K562 (cell line): ENCODE measurements at regions not wholly inside any gene's neighbourhood (a gene's known extent, or its start where the extent isn't known, plus 50 kb on each side); places are given as distances from the start of the nearest gene placed in this dataset.

Source experiments
- ATAC-seq: fragments of 200-7000 bp; cut with Tn5 transposase; 3 replicates; pipeline ENCODE4 v1.9.1; 2020; ENCODE audit warnings: moderate library complexity
- BruUV-seq: library from RNA; stranded (reverse); fragments of 400-500 nt; replicated peaks from 2 replicates; lab custom pipeline; 2021; lab: Mats Ljungman, UMichigan
- CTCF ChIA-PET: fragments of 300-600 bp; formaldehyde crosslinking; extraction: SDS; loops from one replicate; lab custom pipeline; 2021; ENCODE audit warnings: low intra/inter-chr PET ratio; lab: Yijun Ruan, JAX
- POLR2A ChIA-PET: fragments of 300-600, 350-650 bp; sonication (Branson Sonifier 250); formaldehyde crosslinking; extraction: SDS; loops from one replicate; lab custom pipeline; 2021; ENCODE audit warnings: antibody characterized with exemption, inconsistent platforms; lab: Yijun Ruan, JAX
- DNase-seq, 4 experiments: peaks; one replicate each; pipeline versions ENCODE4 v3.0.0 to v3.0.0-alpha.2; 2011 to 2018; ENCODE audit warnings: low spot score in 3 of 4, mixed read lengths in 3 of 4; ENCODE audit errors: extremely low read depth in 1 of 4
- FAIRE-seq: peaks from 2 replicates; lab custom pipeline; 2011; peaks lifted over from hg19 to GRCh38; lab: Jason Lieb, UNC
- H2AFZ ChIP-seq: 2 replicates; pipeline ENCODE4 v1.6.0; 2011; ENCODE audit warnings: low read depth, low read length, control low read depth, inconsistent platforms
- H3K27ac ChIP-seq: fragments of 200-600 bp; 3 replicates; pipeline ENCODE4 v1.8.0; 2011; ENCODE audit warnings: low read depth, mild to moderate bottlenecking, control low read depth, inconsistent platforms, low read length, moderate library complexity, mixed read lengths; ENCODE audit errors: extremely low read depth
- H3K27me3 ChIP-seq, 2 experiments: fragments of 300-600 bp in 1 of 2; 2 replicates in 1 of 2; 3 replicates in 1 of 2; pipeline versions ENCODE4 v1.6.0 to v1.8.0; 2011; ENCODE audit warnings: inconsistent platforms in 2 of 2, low read length in 2 of 2, mild to moderate bottlenecking in 1 of 2, mixed read lengths in 1 of 2, moderate library complexity in 1 of 2; ENCODE audit not compliant: control insufficient read depth in 2 of 2, insufficient read depth in 2 of 2
- H3K36me3 ChIP-seq: fragments of 300-600 bp; 3 replicates; pipeline ENCODE4 v1.8.0; 2011; ENCODE audit warnings: mild to moderate bottlenecking, low read length, inconsistent platforms; ENCODE audit not compliant: control insufficient read depth, insufficient read depth
- H3K4me1 ChIP-seq, 2 experiments: fragments of 200-600 bp in 1 of 2; replicated peaks in 1 of 2; 2 replicates in 1 of 2; 3 replicates in 1 of 2; pipeline versions ENCODE4 v1.5.1 to v1.8.0; 2011; ENCODE audit warnings: inconsistent platforms in 2 of 2, low read length in 2 of 2, mild to moderate bottlenecking in 1 of 2, mixed read lengths in 1 of 2, moderate library complexity in 1 of 2; ENCODE audit not compliant: control insufficient read depth in 2 of 2, insufficient read depth in 2 of 2
- H3K4me2 ChIP-seq: 2 replicates; pipeline ENCODE4 v1.6.1; 2011; ENCODE audit warnings: low read length, control low read depth, inconsistent platforms, mixed read lengths; ENCODE audit not compliant: insufficient read depth
- H3K4me3 ChIP-seq: fragments of 200-600 bp; sonication (generic), shearing (Covaris generic); 2 replicates; pipeline ENCODE4 v1.5.1; 2016; ENCODE audit warnings: control low read depth, inconsistent platforms
- H3K79me2 ChIP-seq: fragments of 200-600 bp; 3 replicates; pipeline ENCODE4 v1.8.0; 2011; ENCODE audit warnings: low read length, inconsistent platforms; ENCODE audit not compliant: control insufficient read depth, insufficient read depth
- H3K9ac ChIP-seq, 2 experiments: 2 replicates each; pipeline versions ENCODE4 v1.6.0 to v1.6.1; 2011; ENCODE audit warnings: low read depth in 2 of 2, low read length in 2 of 2, control low read depth in 1 of 2, inconsistent platforms in 1 of 2, mild to moderate bottlenecking in 1 of 2, mixed read lengths in 1 of 2; ENCODE audit not compliant: insufficient read depth in 1 of 2
- H3K9me1 ChIP-seq: one replicate; pipeline ENCODE4 v1.6.0; 2011; ENCODE audit warnings: inconsistent platforms, mild to moderate bottlenecking, low read length, moderate library complexity; ENCODE audit not compliant: control insufficient read depth, insufficient read depth
- H3K9me3 ChIP-seq: replicated peaks from 2 replicates; pipeline ENCODE4 v1.5.1; 2011; ENCODE audit warnings: low read depth, low read length, inconsistent platforms; ENCODE audit not compliant: control insufficient read depth, insufficient read depth
- H4K20me1 ChIP-seq: replicated peaks from 2 replicates; pipeline ENCODE4 v1.6.1; 2011; ENCODE audit warnings: low read length, inconsistent platforms, mixed read lengths; ENCODE audit not compliant: control insufficient read depth, insufficient read depth
- FOXJ2 ChIP-seq: fragments of 200-800 bp; sonication (Bioruptor generic); IDR thresholded peaks from 2 replicates; pipeline ENCODE4 v1.6.1; 2016; ENCODE audit warnings: missing genetic modification characterization, missing compliant biosample characterization
- SP2 ChIP-seq: IDR thresholded peaks from 2 replicates; pipeline ENCODE4 v1.6.1; 2011; ENCODE audit warnings: mild to moderate bottlenecking, low read depth, low read length, moderate library complexity; ENCODE audit not compliant: poor library complexity, severe bottlenecking; ENCODE audit errors: extremely low read depth
- WGBS: fragments of 100-300 bp; shearing (Covaris generic); methylation state at CpG from one replicate; pipeline ENCODE4 v1.1.6; 2016; ENCODE audit warnings: low coverage, mixed read lengths; ENCODE audit not compliant: insufficient coverage; ENCODE audit errors: missing lambda C conversion rate; 5-methylcytosine and 5-hydroxymethylcytosine counted together
- in situ Hi-C: fragments of 300-500 bp; cut with MboI; formaldehyde crosslinking; loops from 4 replicates; pipeline ENCODE4 v1.15.0; 2018; ENCODE audit warnings: inconsistent platforms, mixed read lengths
- intact Hi-C: fragments of 100-400 bp; cut with micrococcal nuclease; formaldehyde crosslinking; loops from 2 replicates; pipeline ENCODE4 v1.14.2; 2022
- TF ChIP-seq, protein P1 (sequence below): sonication (generic); formaldehyde crosslinking; IDR thresholded peaks from 2 replicates; pipeline ENCODE4 v1.4.0; 2020; ENCODE audit warnings: mild to moderate bottlenecking, missing genetic modification reagents
- TF ChIP-seq, protein P2 (sequence below), 2 experiments: fragments of 450-650 bp; conservative IDR thresholded peaks; 2 replicates each; pipeline ENCODE4 v1.6.1; 2017; ENCODE audit warnings: mild to moderate bottlenecking in 2 of 2, moderate library complexity in 2 of 2

DNA sequence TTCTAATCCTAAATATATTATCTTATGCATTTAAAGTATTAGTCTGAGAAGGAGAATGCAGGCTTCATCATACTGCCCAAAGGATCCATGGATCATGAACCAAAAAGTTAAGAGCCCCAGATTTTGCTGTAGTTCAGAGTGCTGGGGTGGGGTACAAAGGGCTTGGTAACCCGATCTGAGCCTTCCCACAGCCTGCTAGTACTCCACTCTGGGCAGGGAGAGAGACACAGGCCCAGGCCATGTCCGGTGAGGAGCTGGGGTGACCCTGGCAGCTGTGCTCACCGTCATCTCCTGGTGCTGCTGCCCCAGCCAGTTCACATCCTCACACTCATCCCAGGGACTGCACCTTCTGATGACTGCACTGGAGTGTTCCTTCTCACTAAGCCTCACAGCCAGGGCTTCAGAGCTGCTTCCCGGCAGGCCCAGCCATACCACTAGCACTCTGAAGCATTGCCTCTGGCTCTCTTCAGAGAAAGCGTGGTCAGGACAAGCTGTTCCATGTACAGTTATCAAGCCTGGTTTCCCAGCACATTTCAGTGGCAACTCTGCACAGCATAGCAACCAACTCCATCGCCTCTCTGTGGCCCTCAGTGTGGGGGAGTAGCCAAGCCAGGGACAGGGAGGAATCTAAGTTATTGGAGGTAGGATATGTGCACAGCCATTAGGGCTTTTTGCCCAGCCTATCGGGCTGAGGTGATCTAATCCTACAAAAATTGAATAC, 189.0 kb upstream of the CTAGE1 start:
- DNase-seq (no peak), ATAC-seq (no peak), FAIRE-seq (no peak)
- Histone ChIP-seq H3K27ac (no peak overlapping the region), H4K20me1 (no peaks in the 10 kb centered on the region), H3K79me2 (no peaks in the 10 kb centered on the region), H3K4me2 (no peak overlapping the region), H3K9me3 (no peaks in the 10 kb centered on the region), H3K36me3 (no peaks in the 10 kb centered on the region), H2AFZ (no peak overlapping the region), H3K9me1 (no peaks in the 10 kb centered on the region), H3K9ac (no peak overlapping the region), H3K27me3 (peaks cover 9 to 21% of the 10 kb centered on the region in 2 experiments), H3K4me3 (no peak overlapping the region), H3K4me1 (no peaks in the 10 kb centered on the region)
- CTCF ChIA-PET: no interaction called here
- intact Hi-C loops (no loop called here), in situ Hi-C loops (no loop called here)
- POLR2A ChIA-PET: interaction anchor here (0.7 kb wide), 1 partner anchor 17 kb away, joined by 3 read pairs; no protein-coding TSS in a partner anchor
- BruUV-seq: no TSS peak
- WGBS: 2% methylated on average over 7 of the region's 7 CpGs
- TF ChIP-seq SP2: no peak
- TF ChIP-seq, protein P1, sequence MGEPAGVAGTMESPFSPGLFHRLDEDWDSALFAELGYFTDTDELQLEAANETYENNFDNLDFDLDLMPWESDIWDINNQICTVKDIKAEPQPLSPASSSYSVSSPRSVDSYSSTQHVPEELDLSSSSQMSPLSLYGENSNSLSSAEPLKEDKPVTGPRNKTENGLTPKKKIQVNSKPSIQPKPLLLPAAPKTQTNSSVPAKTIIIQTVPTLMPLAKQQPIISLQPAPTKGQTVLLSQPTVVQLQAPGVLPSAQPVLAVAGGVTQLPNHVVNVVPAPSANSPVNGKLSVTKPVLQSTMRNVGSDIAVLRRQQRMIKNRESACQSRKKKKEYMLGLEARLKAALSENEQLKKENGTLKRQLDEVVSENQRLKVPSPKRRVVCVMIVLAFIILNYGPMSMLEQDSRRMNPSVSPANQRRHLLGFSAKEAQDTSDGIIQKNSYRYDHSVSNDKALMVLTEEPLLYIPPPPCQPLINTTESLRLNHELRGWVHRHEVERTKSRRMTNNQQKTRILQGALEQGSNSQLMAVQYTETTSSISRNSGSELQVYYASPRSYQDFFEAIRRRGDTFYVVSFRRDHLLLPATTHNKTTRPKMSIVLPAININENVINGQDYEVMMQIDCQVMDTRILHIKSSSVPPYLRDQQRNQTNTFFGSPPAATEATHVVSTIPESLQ: no peak
- no peak for TF ChIP-seq FOXJ2 (tag)
- TF ChIP-seq, protein P2, sequence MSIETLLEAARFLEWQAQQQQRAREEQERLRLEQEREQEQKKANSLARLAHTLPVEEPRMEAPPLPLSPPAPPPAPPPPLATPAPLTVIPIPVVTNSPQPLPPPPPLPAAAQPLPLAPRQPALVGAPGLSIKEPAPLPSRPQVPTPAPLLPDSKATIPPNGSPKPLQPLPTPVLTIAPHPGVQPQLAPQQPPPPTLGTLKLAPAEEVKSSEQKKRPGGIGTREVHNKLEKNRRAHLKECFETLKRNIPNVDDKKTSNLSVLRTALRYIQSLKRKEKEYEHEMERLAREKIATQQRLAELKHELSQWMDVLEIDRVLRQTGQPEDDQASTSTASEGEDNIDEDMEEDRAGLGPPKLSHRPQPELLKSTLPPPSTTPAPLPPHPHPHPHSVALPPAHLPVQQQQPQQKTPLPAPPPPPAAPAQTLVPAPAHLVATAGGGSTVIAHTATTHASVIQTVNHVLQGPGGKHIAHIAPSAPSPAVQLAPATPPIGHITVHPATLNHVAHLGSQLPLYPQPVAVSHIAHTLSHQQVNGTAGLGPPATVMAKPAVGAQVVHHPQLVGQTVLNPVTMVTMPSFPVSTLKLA (conservative IDR thresholded peaks at IDR 0.05): no peak
